ENCODE measurements at regions not wholly inside any gene's neighbourhood (a gene's known extent, or its start where the extent isn't known, plus 50 kb on each side); places are given as distances from the start of the nearest gene placed in this dataset.
"Not testable (repeated sequence)": the region's sequence is repeated elsewhere in the genome, so short reads cannot be mapped to it uniquely, and the experiment has no call there.

DNA sequence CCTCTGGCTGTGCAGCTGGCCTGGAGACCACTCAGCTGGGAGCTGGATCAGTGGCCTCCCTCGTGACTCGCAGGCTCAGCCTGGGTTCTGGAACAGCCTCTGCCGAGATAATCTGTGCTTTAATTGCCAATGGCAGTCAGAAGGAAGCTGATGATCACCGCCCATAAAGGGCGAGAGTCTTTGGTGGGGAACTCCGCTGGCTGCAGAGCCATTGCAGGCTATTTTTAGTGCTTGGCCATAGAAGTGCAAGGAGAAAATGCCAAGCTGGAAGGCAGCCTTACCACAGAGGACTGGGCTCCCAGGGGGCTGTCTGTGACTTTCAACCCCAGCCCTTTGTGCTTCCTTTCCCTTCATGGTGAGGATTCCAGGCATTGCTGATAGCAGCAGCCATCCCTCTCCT lies 62.2 kb upstream of the TENM4 start:
- DNase-seq = no peak

DNA sequence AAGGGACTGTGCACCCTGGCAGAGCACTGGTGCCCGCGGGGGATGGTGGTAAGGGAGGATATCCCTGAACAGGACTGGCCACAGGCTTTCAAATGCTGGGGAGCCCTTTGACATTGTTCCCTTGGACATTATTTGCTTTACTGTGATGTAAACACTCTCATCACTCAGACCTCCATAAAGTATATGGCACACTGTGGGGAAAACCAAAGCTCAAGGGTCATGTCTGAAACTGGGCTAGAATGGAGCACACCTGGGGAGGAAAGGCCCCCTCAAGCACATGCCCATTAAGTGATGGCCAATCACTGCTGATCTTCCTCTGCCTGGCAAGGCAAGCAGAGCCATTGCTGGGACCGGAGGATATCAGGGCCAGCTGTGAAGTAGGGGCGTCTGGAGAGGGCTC lies 60.9 kb upstream of the TENM4 start:
- DNase-seq = no peak

DNA sequence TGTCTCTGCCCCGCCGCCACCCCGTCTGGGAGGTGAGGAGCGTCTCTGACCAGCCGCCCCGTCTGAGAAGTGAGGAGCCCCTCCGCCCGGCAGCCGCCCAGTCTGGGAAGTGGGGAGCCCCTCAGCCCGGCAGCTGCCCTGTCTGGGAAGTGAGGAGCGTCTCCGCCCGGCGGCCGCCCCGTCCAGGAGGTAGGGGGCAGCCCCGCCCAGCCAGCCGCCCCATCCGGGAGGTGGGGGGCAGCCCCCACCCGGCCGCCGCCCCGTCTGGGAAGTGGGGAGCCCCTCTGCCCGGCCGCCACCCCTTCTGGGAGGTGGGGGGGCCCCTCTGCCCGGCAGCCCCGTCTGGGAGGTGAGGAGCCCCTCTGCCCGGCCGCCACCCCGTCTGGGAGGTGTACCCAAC lies 59.1 kb upstream of the TENM4 start:
- DNase-seq = not testable (repeated sequence)

DNA sequence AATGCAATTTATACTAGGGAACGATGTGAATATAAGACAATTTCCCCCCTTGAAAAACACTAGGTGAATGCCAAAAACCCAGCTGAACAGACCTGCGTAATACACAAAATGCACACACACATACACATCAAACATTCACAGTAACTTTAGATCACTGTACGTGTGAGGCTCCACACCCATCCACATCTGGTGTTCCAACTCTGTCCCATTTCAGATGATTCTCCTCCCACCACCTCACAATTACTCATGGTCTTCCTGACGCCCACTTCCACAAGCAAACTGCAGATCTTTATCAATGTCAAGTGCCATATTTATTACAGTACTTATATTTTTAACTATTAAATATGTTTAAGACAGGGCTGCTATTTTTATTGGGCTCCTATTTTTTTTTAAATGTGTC lies 57.8 kb upstream of the TENM4 start:
- DNase-seq = no peak

DNA sequence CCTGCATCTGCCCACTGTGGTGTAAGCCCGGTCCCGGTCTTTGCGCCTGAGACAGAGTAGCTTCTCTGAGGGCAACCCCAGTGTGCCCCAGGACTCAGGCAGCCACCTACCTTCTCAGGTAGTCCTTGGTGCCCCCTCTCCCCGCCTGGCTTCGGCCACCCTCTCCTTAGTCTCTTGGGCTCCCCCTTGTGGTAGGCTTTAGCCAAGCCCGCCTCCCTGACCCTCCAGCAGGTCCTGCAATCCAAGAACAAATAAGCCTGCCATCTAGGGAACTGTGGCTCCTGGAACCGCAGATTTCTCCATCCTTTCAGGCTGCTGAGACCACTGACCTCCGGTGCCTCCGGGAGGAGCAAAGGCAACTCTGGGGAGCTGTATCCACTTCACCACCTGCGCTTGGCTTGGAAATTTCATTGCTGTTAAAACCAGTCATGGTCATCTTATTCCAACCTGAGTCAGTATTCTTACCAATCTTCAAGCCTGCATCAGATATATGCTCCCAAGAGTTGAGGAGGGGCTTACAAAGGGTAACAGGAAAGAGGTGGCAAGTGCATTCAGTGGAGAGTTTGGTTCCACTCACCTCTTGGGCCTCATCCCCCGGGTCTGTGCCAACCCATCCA lies 52.8 kb upstream of the TENM4 start:
- DNase-seq = peak in 1 of 2 donors; percentile 9

DNA sequence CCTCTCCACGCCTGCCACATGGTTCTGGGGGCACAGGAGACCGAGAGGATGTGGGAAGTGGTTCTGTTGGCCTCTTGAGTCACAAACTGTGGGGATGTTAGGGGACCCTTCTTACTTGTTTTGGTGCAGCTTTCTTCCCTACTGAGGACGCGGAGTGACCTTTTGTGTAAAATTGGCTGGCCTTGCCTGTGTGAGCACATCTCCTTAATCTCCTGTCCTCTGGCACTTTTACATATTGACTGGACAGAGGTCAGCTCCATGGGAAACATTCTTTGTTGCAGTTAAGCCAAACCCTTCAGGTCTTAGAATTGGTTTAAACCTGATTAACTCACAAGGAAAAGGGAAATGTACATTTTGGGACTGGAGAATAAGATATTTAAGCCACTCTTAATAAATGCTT lies 51.2 kb upstream of the TENM4 start:
- no peak for DNase-seq

All from bone marrow (tissue), 2 donors.